Mucosa of stomach (tissue), 1 donor: ENCODE measurements at regions not wholly inside any gene's neighbourhood (a gene's known extent, or its start where the extent isn't known, plus 50 kb on each side); places are given as distances from the start of the nearest gene placed in this dataset.

Experiments used
- H3K27me3 ChIP-seq: one replicate; pipeline ENCODE4 v1.7.0; 2013; ENCODE audit warnings: mild to moderate bottlenecking, low read length; ENCODE audit not compliant: control insufficient read depth, insufficient read depth
- H3K36me3 ChIP-seq: one replicate; pipeline ENCODE4 v1.7.0; 2013; ENCODE audit warnings: low read length; ENCODE audit not compliant: control insufficient read depth, insufficient read depth
- H3K4me1 ChIP-seq: one replicate; pipeline ENCODE4 v1.7.0; 2013; ENCODE audit warnings: mild to moderate bottlenecking, low read length; ENCODE audit not compliant: control insufficient read depth, insufficient read depth
- H3K4me3 ChIP-seq: one replicate; pipeline ENCODE4 v1.7.0; 2013; ENCODE audit warnings: low read length
- H3K9ac ChIP-seq: one replicate; pipeline ENCODE4 v1.7.0; 2013; ENCODE audit warnings: mild to moderate bottlenecking, low read length, moderate library complexity
- H3K9me3 ChIP-seq: one replicate; pipeline ENCODE4 v1.7.0; 2013; ENCODE audit warnings: mild to moderate bottlenecking, low read length, moderate library complexity; ENCODE audit not compliant: control insufficient read depth
- donor health status: Pancreatic carcinoma.

DNA sequence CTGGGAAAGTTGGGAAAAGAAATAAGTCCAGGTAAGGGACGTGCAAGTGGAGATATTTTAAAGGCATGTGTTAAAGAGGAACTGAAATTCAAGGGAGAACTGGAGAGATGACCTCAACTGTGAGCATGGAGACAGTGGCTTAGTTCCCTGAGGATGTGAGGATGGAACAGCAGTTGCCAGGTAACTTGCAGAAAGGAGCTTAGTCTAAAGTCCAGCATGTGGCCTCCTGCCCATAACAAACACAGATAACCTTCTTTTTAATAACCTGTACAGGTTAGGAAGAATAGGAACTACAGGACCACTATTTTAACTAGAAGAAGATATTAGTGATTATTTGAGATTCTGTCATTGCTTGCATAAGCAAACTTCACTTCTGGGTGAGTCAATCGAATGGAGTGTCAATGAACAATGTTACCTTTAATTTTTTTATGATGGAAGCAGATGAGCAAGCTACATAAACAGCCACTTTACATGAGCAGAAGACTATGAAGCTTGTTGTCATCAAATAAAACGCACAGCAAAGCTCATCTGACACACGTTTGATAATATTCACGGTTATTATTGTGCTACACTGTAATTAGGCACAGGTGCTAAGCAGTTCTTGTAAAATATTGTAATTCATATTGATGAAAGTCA, 291.7 kb upstream of the DDHD1 start:
- H3K9ac ChIP-seq = no peak overlapping the region
- peaks cover 4% of the 10 kb centered on the region for H3K4me1 ChIP-seq
- H3K27me3 ChIP-seq = no peaks in the 10 kb centered on the region
- no peak overlapping the region for H3K4me3 ChIP-seq
- H3K36me3 ChIP-seq = no peaks in the 10 kb centered on the region
- H3K9me3 ChIP-seq = no peaks in the 10 kb centered on the region

- Histone ChIP-seq H3K4me1 (peaks cover 4% of the 10 kb centered on the region), H3K4me3 (no peak overlapping the region), H3K27me3 (no peaks in the 10 kb centered on the region), H3K9ac (no peak overlapping the region), H3K9me3 (no peaks in the 10 kb centered on the region), H3K36me3 (no peaks in the 10 kb centered on the region)
These were observed 288.7 kb upstream of the DDHD1 start for GRCh38 chr14:53441789-53442188.

- no peak overlapping the region for H3K9ac ChIP-seq
- no peaks in the 10 kb centered on the region for H3K4me1 ChIP-seq
- H3K27me3 ChIP-seq = no peaks in the 10 kb centered on the region
- no peaks in the 10 kb centered on the region for H3K9me3 ChIP-seq
- no peak overlapping the region for H3K4me3 ChIP-seq
- H3K36me3 ChIP-seq = no peaks in the 10 kb centered on the region
These were observed 284.7 kb upstream of the DDHD1 start for GRCh38 chr14:53437858-53438257.

GRCh38 chr14:53432378-53432802, 279.3 kb upstream of the DDHD1 start:
- Histone ChIP-seq H3K36me3 (no peaks in the 10 kb centered on the region), H3K4me1 (no peaks in the 10 kb centered on the region), H3K9ac (no peak overlapping the region), H3K9me3 (no peaks in the 10 kb centered on the region), H3K27me3 (no peaks in the 10 kb centered on the region), H3K4me3 (no peak overlapping the region)

DNA sequence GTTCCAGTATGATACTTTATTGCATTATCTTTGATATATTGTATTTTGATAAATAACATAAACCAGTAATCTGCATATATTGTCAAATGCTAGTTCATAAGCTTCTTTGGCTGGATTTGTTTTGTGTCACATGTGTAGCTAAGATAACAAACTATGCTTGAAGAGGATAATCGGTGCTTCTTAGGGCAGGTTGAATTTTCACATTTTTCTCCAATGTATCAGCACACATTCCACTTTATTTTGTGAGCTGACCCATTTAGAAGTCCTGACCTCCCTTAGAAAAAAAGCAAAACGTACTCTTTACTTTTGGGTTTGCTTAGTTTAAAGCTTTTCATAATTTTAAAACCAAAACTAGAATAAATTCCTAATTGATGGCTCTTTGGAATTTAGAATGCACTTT, 277.7 kb upstream of the DDHD1 start:
- Histone ChIP-seq H3K36me3 (no peaks in the 10 kb centered on the region), H3K4me3 (no peak overlapping the region), H3K9ac (no peak overlapping the region), H3K9me3 (no peaks in the 10 kb centered on the region), H3K4me1 (no peaks in the 10 kb centered on the region), H3K27me3 (no peaks in the 10 kb centered on the region)

DNA sequence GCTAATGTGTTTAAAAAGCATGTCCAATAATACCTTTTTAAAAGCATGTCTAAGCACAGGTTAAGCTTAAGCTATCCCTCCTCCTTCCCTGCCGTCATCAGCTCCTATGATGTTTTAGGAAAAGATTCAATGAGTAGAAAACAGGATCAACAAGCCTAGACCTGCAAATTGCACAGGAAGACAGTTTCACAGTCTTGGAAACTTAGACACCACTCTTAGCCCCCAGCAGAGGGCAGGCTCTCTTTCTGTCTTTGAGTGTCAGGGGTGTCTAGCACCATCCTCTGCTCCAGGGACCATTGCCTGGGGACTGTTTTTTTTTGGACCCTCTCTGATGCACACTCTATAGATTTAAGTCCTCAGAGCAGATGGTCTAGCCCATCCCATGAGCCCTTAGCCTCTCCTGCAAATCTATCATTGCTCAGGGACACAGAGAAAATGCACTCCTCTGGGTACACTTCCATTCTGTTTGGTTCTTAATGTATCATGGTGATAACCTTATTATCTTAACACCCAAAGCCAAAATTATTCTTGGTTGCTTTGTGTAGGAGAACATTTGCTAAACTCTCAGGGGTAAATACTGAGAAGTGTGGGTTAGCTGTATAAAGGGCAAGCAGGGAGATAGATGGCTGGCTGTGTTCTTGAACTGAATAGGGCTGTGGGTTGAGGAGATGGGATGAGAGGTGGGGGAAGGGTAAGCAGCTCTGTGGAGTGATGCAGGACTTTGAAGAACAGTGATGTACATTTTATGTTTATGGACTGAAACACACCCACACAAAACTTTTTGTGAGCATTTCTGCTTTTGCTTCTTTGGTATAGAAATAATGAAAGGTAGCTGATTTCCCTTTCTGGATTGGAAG, 259.9 kb upstream of the DDHD1 start:
- no peaks in the 10 kb centered on the region for H3K36me3 ChIP-seq
- H3K27me3 ChIP-seq = no peaks in the 10 kb centered on the region
- no peak overlapping the region for H3K9ac ChIP-seq
- no peak overlapping the region for H3K4me3 ChIP-seq
- no peaks in the 10 kb centered on the region for H3K9me3 ChIP-seq
- no peaks in the 10 kb centered on the region for H3K4me1 ChIP-seq

GRCh38 chr14:53411125-53411524, 258.0 kb upstream of the DDHD1 start:
- H3K4me3 ChIP-seq = no peak overlapping the region
- no peaks in the 10 kb centered on the region for H3K36me3 ChIP-seq
- H3K9me3 ChIP-seq = no peaks in the 10 kb centered on the region
- H3K27me3 ChIP-seq = no peaks in the 10 kb centered on the region
- no peak overlapping the region for H3K9ac ChIP-seq
- no peaks in the 10 kb centered on the region for H3K4me1 ChIP-seq

- Histone ChIP-seq H3K9me3 (no peaks in the 10 kb centered on the region), H3K9ac (no peak overlapping the region), H3K4me3 (no peak overlapping the region), H3K36me3 (no peaks in the 10 kb centered on the region), H3K27me3 (no peaks in the 10 kb centered on the region), H3K4me1 (no peaks in the 10 kb centered on the region)
These were observed 256.8 kb upstream of the DDHD1 start for GRCh38 chr14:53409969-53410368.

DNA sequence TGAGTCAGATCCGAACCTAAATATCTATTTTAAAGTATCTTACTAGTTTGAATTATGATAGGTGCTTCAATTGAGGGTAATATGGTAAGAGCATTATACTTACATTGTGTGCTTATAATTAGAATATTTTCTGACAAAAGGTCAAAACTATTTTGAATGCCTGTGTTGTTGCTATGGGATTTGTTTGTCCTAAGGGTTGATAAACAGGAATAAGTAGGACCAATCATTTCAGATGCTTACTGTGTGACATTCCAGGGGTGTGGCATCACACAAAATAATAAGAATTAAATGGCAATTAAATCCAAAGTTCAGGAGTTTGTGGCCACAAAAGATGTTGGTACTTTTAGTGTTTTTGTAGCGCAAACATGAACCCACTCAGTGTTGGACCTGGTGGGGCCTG, 256.2 kb upstream of the DDHD1 start:
- Histone ChIP-seq H3K27me3 (no peaks in the 10 kb centered on the region), H3K4me3 (no peak overlapping the region), H3K36me3 (no peaks in the 10 kb centered on the region), H3K9ac (no peak overlapping the region), H3K4me1 (no peaks in the 10 kb centered on the region), H3K9me3 (no peaks in the 10 kb centered on the region)

DNA sequence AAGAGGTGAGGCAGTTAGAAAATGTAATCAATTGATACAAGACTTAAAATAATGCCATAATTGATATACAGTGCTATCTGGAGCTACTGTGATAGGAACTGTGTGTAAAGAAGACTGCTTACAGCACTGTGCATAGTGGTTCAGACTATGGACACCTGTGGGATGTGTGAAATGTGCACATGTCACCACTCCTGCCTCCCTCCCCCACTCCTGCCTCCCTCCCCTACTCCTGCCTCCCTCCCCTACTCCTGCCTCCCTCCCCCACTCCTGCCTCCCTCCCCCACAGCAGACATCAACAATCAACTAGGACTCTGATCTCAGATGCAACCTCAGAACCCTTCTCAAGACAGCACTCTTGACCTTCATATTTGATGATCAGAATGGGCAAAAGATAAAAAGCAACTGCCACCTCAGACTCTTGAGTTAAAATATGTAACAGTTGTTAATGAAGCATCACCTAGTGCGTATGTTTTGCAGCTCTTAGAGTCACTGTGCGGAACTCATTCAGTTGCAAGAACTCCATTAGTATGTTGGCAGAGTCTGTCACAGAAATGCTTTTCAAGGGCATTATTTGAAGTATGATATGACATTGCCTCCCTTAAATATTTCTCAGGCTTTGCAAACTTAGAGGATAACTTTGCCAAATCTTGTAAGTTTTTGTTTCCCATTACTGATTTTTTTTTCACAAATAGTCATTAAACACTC, 255.2 kb upstream of the DDHD1 start:
- Histone ChIP-seq H3K4me1 (no peaks in the 10 kb centered on the region), H3K9me3 (no peaks in the 10 kb centered on the region), H3K27me3 (no peaks in the 10 kb centered on the region), H3K4me3 (no peak overlapping the region), H3K36me3 (no peaks in the 10 kb centered on the region), H3K9ac (no peak overlapping the region)

DNA sequence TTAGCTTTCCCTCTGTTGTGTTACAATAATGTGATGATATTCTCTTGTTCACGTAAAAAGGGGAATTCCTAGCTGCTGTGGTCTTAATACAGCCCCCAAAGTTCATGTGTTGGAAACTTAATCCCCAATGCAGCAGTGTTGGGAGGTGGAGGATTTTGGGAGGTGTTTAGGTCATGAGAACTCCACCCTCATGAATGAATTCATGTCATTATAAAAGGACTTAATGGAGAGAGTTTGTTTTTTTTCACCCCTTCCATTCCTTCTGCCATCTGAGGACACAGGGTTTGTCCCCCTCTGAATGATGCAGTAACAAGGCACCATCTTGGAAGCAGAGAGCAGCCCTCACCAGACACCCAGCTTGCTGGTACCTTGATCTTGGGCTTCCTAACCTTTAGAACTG, 253.4 kb upstream of the DDHD1 start:
- Histone ChIP-seq H3K9me3 (no peaks in the 10 kb centered on the region), H3K4me1 (no peaks in the 10 kb centered on the region), H3K36me3 (no peaks in the 10 kb centered on the region), H3K27me3 (no peaks in the 10 kb centered on the region), H3K4me3 (no peak overlapping the region), H3K9ac (no peak overlapping the region)

GRCh38 chr14:53401646-53402045, 248.5 kb upstream of the DDHD1 start:
- no peak overlapping the region for H3K4me3 ChIP-seq
- H3K36me3 ChIP-seq = no peaks in the 10 kb centered on the region
- H3K4me1 ChIP-seq = no peaks in the 10 kb centered on the region

More at GRCh38 chr14:53401646-53402045, 248.5 kb upstream of the DDHD1 start:
- Histone ChIP-seq H3K9ac (no peak overlapping the region), H3K9me3 (no peaks in the 10 kb centered on the region), H3K27me3 (no peaks in the 10 kb centered on the region)
